ENCODE measurements at regions not wholly inside any gene's neighbourhood (a gene's known extent, or its start where the extent isn't known, plus 50 kb on each side); places are given as distances from the start of the nearest gene placed in this dataset.

DNA sequence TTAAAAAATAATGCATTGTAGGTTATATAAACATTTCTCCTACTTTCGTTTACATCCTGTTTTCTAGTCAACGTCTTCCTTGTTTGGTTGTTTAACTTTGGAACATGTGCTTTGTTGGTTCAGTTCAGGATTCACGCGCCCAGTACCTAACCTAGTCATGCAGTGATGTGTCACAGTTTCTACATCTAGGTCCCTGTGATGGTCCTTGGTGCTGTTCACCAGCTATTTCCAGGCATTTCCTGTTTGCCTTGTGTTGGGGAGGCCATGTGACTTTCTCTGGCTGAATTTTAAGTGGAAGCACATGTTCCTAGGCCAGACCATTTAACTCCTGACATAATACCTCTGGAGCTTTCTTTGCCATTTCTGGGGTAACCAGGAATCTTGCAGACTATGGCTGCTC, 292.3 kb downstream of the SMARCA2 start:
- TF ChIP-seq, protein P1, sequence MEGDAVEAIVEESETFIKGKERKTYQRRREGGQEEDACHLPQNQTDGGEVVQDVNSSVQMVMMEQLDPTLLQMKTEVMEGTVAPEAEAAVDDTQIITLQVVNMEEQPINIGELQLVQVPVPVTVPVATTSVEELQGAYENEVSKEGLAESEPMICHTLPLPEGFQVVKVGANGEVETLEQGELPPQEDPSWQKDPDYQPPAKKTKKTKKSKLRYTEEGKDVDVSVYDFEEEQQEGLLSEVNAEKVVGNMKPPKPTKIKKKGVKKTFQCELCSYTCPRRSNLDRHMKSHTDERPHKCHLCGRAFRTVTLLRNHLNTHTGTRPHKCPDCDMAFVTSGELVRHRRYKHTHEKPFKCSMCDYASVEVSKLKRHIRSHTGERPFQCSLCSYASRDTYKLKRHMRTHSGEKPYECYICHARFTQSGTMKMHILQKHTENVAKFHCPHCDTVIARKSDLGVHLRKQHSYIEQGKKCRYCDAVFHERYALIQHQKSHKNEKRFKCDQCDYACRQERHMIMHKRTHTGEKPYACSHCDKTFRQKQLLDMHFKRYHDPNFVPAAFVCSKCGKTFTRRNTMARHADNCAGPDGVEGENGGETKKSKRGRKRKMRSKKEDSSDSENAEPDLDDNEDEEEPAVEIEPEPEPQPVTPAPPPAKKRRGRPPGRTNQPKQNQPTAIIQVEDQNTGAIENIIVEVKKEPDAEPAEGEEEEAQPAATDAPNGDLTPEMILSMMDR (CRISPR knock-in tag; IDR thresholded peaks at IDR 0.05): no peak
- TF ChIP-seq, protein P2, sequence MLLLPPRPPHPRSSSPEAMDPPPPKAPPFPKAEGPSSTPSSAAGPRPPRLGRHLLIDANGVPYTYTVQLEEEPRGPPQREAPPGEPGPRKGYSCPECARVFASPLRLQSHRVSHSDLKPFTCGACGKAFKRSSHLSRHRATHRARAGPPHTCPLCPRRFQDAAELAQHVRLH (CRISPR knock-in tag; IDR thresholded peaks at IDR 0.05; ENCODE audit: borderline replicate concordance, low read depth): no peak
- no peak for TF ChIP-seq ZNF274 (CRISPR knock-in tag; IDR thresholded peaks at IDR 0.05)
- TF ChIP-seq KDM3A (CRISPR knock-in tag; IDR thresholded peaks at IDR 0.05; ENCODE audit: low read depth): no peak
- no peak for TF ChIP-seq MEIS2 (CRISPR knock-in tag; IDR thresholded peaks at IDR 0.05)
- no peak for TF ChIP-seq ZNF501 (CRISPR knock-in tag; IDR thresholded peaks at IDR 0.05)
- no peak for TF ChIP-seq NR2F2 (IDR thresholded peaks at IDR 0.05; ENCODE audit: borderline replicate concordance, low read depth)

All from HepG2 (cell line).